ENCODE measurements at regions not wholly inside any gene's neighbourhood (a gene's known extent, or its start where the extent isn't known, plus 50 kb on each side); places are given as distances from the start of the nearest gene placed in this dataset.

DNA sequence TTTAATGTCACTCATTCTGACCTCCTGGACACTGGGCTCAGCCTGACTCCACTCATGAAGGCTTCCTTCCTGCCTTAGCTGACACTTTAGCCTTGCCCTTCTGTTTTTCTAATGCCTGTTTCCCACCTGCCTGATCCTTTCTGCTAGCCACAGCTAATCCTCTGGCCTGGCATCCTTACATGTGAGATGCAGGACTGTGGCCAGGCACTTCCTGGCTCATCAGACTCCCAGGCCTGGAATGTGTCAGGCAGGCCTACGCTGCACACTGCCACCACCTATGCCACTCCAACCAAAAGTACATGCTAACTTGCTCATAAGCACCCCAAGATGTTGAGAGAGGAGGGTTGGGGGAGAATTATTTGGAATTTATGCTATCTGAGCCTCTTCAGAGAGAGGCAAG, 138.8 kb upstream of the NALF2 start:
- TF ChIP-seq POLR2A (IDR thresholded peaks at IDR 0.05; ENCODE audit: low read depth), result no peak
- TF ChIP-seq, protein P1, sequence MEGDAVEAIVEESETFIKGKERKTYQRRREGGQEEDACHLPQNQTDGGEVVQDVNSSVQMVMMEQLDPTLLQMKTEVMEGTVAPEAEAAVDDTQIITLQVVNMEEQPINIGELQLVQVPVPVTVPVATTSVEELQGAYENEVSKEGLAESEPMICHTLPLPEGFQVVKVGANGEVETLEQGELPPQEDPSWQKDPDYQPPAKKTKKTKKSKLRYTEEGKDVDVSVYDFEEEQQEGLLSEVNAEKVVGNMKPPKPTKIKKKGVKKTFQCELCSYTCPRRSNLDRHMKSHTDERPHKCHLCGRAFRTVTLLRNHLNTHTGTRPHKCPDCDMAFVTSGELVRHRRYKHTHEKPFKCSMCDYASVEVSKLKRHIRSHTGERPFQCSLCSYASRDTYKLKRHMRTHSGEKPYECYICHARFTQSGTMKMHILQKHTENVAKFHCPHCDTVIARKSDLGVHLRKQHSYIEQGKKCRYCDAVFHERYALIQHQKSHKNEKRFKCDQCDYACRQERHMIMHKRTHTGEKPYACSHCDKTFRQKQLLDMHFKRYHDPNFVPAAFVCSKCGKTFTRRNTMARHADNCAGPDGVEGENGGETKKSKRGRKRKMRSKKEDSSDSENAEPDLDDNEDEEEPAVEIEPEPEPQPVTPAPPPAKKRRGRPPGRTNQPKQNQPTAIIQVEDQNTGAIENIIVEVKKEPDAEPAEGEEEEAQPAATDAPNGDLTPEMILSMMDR (IDR thresholded peaks at IDR 0.05), result no peak

Data from esophagus muscularis mucosa (tissue), 3 donors.